ENCODE measurements at regions not wholly inside any gene's neighbourhood (a gene's known extent, or its start where the extent isn't known, plus 50 kb on each side); places are given as distances from the start of the nearest gene placed in this dataset.

- H3K9me3 ChIP-seq (replicated peaks in 1 of 2; ENCODE audit: control insufficient read depth in 1 of 2, insufficient read depth in 1 of 2, low read length in 2 of 2): peaks cover 0 to 4% of the 10 kb centered on the region in 2 donors
- H3K79me2 ChIP-seq (ENCODE audit: insufficient read depth, low read length): no peaks in the 10 kb centered on the region
- Mint-ChIP-seq H3K27ac (no peak overlapping the region), H3K9me3 (peaks cover 0 to 6% (median 2%) of the 10 kb centered on the region in 7 donors), H3K4me3 (no peak overlapping the region), H3K4me1 (no peaks in the 10 kb centered on the region), H3K36me3 (no peaks in the 10 kb centered on the region), H3K27me3 (ENCODE audit: low read depth in 3 of 3) (no peaks in the 10 kb centered on the region)
- H3K4me2 ChIP-seq (replicated peaks; ENCODE audit: extremely low read depth, low read length, poor library complexity, severe bottlenecking): no peak overlapping the region
- H3K27ac ChIP-seq (ENCODE audit: low read depth in 1 of 2, low read length in 2 of 2): no peak overlapping the region
- no peak for TF ChIP-seq CTCF (IDR thresholded peaks at IDR 0.05)
- no peak overlapping the region for H2AFZ ChIP-seq (ENCODE audit: insufficient read depth, low read depth, low read length, poor library complexity, severe bottlenecking)
- 100% methylated on average over 1 of the region's 2 CpGs for WGBS (ENCODE audit: insufficient coverage)
- no peaks in the 10 kb centered on the region for H4K20me1 ChIP-seq (ENCODE audit: insufficient read depth, low read length)
- intact Hi-C loops (cut with micrococcal nuclease): no loop called here
- no peaks in the 10 kb centered on the region for H3K27me3 ChIP-seq (ENCODE audit: control insufficient read depth in 2 of 2, insufficient read depth in 2 of 2, low read length in 2 of 2)
- H3K4me1 ChIP-seq (ENCODE audit: control insufficient read depth in 1 of 2, insufficient read depth in 2 of 2, low read length in 2 of 2): no peaks in the 10 kb centered on the region
- DNase-seq: no peak
- no peaks in the 10 kb centered on the region for H3K36me3 ChIP-seq (replicated peaks in 1 of 2; ENCODE audit: control insufficient read depth in 1 of 2, insufficient read depth in 2 of 2, low read length in 2 of 2)
- H3K9ac ChIP-seq (ENCODE audit: insufficient read depth, low read length, poor library complexity, severe bottlenecking): no peak overlapping the region
- no peak overlapping the region for H3K4me3 ChIP-seq (replicated peaks in 1 of 3; ENCODE audit: low read depth in 2 of 3, low read length in 3 of 3)
Measured at GRCh38 chr18:71011389-71011788, 722.5 kb downstream of the SOCS6 start.

GRCh38 chr18:71008257-71008656 lies 719.4 kb downstream of the SOCS6 start:
- H3K4me1 Mint-ChIP-seq: no peaks in the 10 kb centered on the region
- Histone ChIP-seq H3K4me1 (ENCODE audit: control insufficient read depth in 1 of 2, insufficient read depth in 2 of 2, low read length in 2 of 2) (no peaks in the 10 kb centered on the region), H3K9ac (ENCODE audit: insufficient read depth, low read length, poor library complexity, severe bottlenecking) (no peak overlapping the region), H3K4me2 (replicated peaks; ENCODE audit: extremely low read depth, low read length, poor library complexity, severe bottlenecking) (no peak overlapping the region), H3K9me3 (replicated peaks in 1 of 2; ENCODE audit: control insufficient read depth in 1 of 2, insufficient read depth in 1 of 2, low read length in 2 of 2) (no peaks in the 10 kb centered on the region), H4K20me1 (ENCODE audit: insufficient read depth, low read length) (no peaks in the 10 kb centered on the region), H3K27me3 (ENCODE audit: control insufficient read depth in 2 of 2, insufficient read depth in 2 of 2, low read length in 2 of 2) (no peaks in the 10 kb centered on the region), H2AFZ (ENCODE audit: insufficient read depth, low read depth, low read length, poor library complexity, severe bottlenecking) (no peak overlapping the region), H3K36me3 (replicated peaks in 1 of 2; ENCODE audit: control insufficient read depth in 1 of 2, insufficient read depth in 2 of 2, low read length in 2 of 2) (no peaks in the 10 kb centered on the region), H3K27ac (ENCODE audit: low read depth in 1 of 2, low read length in 2 of 2) (no peak overlapping the region), H3K79me2 (ENCODE audit: insufficient read depth, low read length) (no peaks in the 10 kb centered on the region), H3K4me3 (replicated peaks in 1 of 3; ENCODE audit: low read depth in 2 of 3, low read length in 3 of 3) (no peak overlapping the region)
- H3K4me3 Mint-ChIP-seq: no peak overlapping the region
- H3K27me3 Mint-ChIP-seq (ENCODE audit: low read depth in 3 of 3): no peaks in the 10 kb centered on the region
- intact Hi-C loops (cut with micrococcal nuclease): no loop called here
- peaks cover 0 to 4% (median 1%) of the 10 kb centered on the region in 7 donors for H3K9me3 Mint-ChIP-seq
- no peak for DNase-seq
- H3K36me3 Mint-ChIP-seq: no peaks in the 10 kb centered on the region
- no peak overlapping the region for H3K27ac Mint-ChIP-seq
- no peak for TF ChIP-seq CTCF (IDR thresholded peaks at IDR 0.05)
- WGBS (ENCODE audit: insufficient coverage): 83% methylated on average over 1 of the region's 3 CpGs

Data from CD14-positive monocyte (primary cell).